Colon (tissue), 2 donors: ENCODE measurements at regions not wholly inside any gene's neighbourhood (a gene's known extent, or its start where the extent isn't known, plus 50 kb on each side); places are given as distances from the start of the nearest gene placed in this dataset.
"Not testable (repeated sequence)": the region's sequence is repeated elsewhere in the genome, so short reads cannot be mapped to it uniquely, and the experiment has no call there.

Experiments used
- FAIRE-seq: peaks from 2 replicates; lab custom pipeline; 2012; peaks lifted over from hg19 to GRCh38; lab: Jason Lieb, UNC
- donor health status: control.
- donor health status: control.

DNA sequence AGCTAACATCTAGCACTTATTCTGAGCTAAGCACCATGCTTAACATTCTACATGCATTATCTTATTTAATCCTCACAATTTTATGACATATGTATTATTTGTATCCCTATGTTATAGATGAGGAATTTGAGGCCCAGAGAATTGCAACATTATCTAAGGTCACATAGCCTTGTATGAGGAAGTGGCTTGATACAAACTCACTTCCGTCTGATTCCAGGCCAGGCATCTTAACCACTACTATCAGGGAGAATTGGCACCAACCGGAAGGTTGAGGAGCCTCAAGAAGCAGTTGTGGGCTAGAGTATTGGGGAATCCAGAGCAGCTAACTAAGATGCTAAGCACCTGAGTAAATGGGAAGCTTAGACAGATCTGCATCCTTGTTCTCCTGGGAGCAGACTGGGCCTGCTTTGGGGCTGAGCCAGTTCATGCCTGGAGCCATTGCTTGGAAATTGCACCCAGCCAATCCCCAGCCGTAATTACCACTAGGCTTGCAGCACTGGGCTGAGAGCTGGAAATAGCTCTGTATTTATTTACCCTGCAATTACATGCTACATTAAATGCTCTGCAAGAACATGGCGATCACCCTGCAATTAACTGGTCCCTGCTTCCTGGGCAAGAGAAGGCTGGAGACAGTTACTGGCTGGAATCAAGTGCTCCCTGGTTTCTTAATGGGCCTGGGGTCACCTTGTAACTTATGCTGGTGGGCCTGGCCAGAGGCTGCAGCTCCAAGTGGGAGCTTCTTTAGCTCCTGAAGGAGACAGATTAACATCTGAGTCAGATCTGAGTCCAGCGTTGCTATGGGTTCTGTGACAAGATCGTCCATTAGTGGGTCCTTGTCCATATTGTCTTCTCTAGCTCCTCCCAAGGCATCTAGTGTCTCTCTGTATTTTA is 273.1 kb upstream of the CCL2 start:
- no peak for FAIRE-seq

GRCh38 chr17:33982909-33983308 is 272.2 kb upstream of the CCL2 start:
- no peak for FAIRE-seq

GRCh38 chr17:33983824-33984574 is 271.1 kb upstream of the CCL2 start:
- no peak for FAIRE-seq

DNA sequence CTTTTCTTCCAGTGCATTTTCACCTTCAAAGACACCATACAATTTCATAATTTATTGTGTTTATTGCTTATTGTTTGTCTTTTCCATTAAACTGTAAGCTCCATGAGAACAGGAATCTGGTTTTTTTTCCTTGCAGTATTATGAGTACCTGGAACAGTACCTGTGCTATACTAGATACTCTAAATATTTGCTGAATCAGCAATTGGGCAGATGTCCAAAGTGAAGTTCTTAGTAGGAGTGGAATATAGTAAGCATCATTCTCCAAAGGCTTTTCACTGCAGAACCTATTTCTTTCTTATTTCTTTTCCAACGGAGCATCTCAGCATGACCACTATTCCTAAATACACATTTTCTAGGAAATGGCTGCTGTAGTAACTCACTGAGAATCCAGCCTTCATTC is 269.0 kb upstream of the CCL2 start:
- no peak for FAIRE-seq

DNA sequence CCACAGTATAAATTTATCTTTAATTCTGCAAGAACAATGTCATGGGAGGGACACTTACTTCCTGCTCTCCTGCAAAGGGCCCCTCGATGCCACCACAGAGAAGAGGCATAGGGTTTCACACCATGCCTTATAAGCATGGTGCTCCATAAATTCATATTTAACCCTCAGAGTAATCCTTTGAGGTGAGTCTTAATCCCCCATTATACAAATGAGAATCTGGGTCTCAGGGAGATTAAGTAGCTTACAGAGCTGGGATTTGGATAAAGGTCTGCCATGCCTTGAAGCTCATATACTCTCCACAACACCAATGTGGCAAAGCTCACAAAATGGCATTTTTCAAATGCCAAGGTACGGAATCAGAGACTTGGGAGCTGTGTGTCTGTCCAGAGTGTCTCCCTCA is 268.5 kb upstream of the CCL2 start:
- no peak for FAIRE-seq

GRCh38 chr17:33987162-33987561 is 267.9 kb upstream of the CCL2 start:
- no peak for FAIRE-seq

- no peak for FAIRE-seq
These were observed 265.5 kb upstream of the CCL2 start for GRCh38 chr17:33989361-33990148.

DNA sequence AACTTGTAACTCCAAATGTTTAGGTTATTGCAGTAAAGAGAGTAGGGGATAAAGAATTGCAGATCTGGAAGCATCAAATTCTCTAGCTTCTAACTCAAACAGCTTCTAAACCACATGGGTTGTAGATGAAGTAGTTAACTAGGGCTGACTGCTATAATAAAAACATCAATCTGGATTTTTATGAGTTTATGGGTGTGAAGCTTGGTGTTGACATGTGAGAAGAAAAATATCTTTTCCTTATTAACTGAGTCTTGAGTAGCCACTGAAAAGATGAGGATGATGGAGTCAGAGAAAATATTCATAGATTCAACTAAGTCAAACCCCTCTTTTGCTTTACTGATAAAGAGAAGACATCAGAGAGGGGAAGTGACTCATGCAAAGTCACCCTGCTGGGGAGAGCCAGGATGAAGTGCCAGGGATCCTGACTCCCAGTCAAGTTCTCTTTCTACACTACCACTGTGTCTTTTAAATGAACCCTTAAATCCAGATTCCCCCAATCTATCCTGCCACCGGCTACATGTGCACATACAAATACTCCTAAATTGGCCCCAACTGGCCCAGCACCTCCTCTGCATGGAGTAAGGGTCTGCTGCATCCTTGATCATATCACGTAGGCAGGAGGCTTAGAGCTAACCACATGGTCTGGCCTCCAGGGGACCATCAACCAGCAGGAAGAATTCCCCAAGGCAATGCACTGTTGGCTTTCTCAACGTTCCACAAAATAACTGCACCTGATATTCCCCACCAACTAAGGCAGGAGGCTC is 264.0 kb upstream of the CCL2 start:
- FAIRE-seq, result no peak

- FAIRE-seq, result no peak
These were observed 263.0 kb upstream of the CCL2 start for GRCh38 chr17:33992113-33992512.

GRCh38 chr17:34000639-34001038 is 254.4 kb upstream of the CCL2 start:
- FAIRE-seq, result no peak

DNA sequence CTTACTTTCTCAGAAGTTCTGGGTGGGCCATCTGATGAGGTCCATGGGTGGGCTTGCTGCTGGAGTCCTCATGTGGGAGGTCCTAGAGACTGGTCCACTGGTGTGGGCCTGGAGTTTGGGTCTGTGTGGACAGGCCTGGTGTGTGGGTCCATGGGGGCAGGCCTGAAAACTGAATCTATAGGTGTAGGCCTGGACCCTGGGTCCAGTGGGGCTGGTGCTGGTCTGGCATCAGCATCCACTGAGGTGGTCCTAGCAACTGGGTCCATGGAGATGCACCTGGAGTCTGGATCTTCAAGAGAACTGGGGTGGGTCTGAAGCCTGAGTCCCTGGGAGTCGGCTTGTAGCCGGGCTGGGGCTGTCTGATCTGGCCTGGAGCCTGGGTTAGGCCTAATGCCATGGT is 253.8 kb upstream of the CCL2 start:
- no peak for FAIRE-seq

DNA sequence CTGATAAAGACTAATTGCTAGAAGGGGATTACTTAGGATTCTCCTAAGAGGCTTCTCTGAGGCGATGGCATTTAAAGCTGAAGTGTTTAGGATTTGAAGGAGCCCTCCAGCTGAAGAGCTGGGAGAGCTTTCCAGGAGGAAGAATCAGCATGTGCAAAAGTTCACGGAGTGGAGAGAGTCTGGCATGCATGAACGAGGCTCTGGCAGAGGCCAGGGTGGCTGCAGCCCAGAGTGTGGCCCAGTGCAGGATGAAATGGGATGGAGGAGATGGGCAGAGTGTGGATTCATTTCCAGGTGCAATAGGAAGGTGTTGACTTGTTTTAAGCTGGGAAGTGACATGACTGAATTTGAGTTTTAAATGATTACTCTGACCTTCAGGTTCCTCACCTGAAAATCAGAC is 249.0 kb upstream of the CCL2 start:
- no peak for FAIRE-seq

DNA sequence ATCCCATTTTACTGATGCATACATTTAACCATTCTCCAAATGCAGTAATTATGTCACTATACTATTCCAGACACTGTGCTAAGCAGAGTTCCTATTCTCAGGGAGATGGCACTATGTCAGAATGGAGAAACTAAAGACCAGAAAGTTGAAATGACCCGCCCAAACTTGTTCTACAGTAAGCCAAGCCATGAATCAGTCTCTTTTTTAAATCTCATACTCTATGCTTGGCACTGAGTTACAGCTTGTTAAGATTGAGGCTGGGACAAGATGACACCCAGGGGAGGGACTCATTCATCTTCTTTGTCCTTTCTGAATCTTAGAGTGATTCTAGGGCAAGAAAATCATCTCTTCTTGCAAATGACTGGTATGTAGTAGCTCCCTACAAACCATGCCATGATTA is 247.0 kb upstream of the CCL2 start:
- FAIRE-seq, result no peak

- no peak for FAIRE-seq
These were observed 245.2 kb upstream of the CCL2 start for GRCh38 chr17:34009912-34010311.

- FAIRE-seq, result no peak
These were observed 244.6 kb upstream of the CCL2 start for GRCh38 chr17:34010534-34010933.

DNA sequence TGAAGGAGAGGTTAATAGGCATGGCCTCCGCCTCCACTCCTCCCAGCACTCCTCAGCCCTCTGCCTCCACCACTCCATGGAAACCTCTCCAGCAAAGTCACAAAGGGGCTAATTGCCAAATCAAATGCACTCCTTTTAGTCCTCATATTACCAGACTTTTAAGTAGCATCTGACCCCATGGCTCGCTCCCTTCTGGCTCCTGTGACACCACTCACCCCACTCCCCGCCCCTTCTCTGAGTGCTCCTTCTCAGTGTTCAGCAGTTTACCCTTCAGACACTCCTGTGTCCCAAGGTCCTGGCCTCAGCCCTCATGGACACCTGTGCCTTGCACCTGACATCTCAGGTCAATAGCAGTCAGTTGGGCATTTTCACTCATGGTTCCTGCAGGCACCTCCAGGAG is 243.5 kb upstream of the CCL2 start:
- no peak for FAIRE-seq

DNA sequence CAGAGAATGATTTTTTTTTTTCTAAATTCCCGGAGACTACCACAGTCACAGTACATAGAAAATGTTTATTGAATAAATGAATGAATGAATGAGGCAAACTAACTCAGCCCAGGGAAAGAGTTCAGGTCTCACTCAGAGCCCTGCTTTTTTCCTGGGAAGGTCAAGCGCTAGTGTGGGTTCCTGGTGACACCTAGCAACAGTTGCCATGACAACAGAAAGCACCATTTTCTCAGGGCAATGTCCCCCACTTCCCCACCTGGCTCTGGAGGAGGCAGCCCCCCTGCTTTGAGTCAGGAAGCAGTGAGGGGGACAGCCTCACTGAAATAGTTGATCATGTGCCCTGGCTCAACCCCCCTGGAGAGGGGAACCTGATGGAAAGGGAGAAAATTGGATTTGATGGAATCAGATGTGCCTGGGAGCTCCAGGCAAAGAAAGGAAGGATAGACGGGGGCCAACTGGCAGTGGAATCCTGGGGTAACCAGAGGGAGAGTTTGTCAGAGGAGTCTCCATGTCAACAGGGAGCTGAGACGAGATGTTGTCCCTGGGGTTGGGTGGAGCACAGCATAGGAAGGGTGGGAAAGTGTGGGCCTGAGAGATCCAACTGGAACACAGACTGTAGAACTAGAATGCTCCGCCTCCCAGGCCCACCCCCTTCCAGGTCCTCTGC is 242.2 kb upstream of the CCL2 start:
- no peak for FAIRE-seq

DNA sequence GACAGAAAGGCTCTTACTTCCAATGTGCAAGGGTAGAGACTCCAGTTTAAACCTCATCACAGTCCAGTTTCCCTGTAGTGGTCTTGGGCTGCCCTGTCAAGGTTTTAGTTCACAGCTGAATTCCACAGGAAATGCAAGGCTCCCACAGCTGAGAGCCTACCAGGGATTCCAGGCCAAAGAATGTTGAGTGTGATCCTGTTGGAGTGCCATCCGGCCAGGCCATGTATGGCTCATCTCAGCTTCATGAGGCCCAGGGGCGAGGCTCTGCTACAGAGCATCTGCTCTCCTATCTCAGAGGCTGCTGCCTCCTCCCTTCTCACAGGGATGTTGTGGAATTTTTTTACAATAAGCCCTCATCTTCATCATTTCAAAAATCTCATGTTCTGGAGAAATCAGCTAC is 239.8 kb upstream of the CCL2 start:
- no peak for FAIRE-seq

GRCh38 chr17:34024386-34024785 is 230.7 kb upstream of the CCL2 start:
- no peak for FAIRE-seq

DNA sequence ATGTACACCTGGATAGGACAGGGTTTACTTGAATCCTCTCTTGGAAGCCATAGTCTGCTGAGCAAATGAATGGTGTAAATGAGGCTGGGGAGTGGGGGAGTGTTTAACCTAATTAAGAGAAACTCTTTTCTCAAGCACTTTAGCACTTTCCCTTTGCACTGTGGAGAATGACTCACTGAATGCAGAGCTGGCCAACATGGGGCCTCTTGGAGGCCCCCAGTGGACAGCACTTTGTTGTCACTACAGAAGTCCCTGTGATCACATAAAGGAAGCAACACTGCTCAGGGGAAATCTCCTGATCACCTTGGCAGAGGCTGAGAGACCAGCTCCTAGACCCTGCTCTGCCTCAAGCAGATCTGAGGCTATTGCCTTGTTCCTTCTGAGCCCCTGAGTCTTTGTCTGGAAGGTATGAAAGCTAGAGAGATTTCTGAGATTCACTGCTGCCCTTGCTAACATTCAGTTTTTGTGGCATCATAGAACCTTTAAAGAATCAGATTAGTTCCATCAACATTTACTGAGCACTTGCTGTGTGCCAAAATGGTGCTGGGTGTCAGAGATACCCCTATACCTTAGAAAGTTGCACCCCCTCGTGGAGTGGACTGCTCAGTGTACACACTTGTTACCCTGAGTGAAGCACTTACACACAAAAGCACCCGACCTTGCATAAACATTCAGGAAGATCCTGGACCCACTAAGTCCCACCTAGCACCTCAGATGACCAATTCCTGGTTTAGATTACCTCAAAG is 230.1 kb upstream of the CCL2 start:
- FAIRE-seq, result no peak

GRCh38 chr17:34030601-34031000 is 224.5 kb upstream of the CCL2 start:
- not testable (repeated sequence) for FAIRE-seq
